Left ventricle myocardium inferior (tissue), 1 donor: ENCODE measurements at regions not wholly inside any gene's neighbourhood (a gene's known extent, or its start where the extent isn't known, plus 50 kb on each side); places are given as distances from the start of the nearest gene placed in this dataset.
"Not testable (repeated sequence)": the region's sequence is repeated elsewhere in the genome, so short reads cannot be mapped to it uniquely, and the experiment has no call there.

Experiments
- DNase-seq: peaks from one replicate; pipeline ENCODE4 v3.0.0-alpha.2; 2020
- H3K27ac ChIP-seq: fragments of 200-600 bp; replicated peaks from 2 replicates; pipeline ENCODE4 v1.8.0; 2021
- H3K27me3 ChIP-seq: fragments of 200-600 bp; 2 replicates; pipeline ENCODE4 v1.8.0; 2021; ENCODE audit warnings: low read depth
- H3K36me3 ChIP-seq: fragments of 200-600 bp; 2 replicates; pipeline ENCODE4 v1.8.0; 2021
- H3K4me1 ChIP-seq: fragments of 200-600 bp; 2 replicates; pipeline ENCODE4 v1.8.0; 2021
- H3K4me3 ChIP-seq: fragments of 200-600 bp; 2 replicates; pipeline ENCODE4 v1.8.0; 2021; ENCODE audit warnings: mild to moderate bottlenecking, moderate library complexity
- H3K9me3 ChIP-seq: fragments of 200-600 bp; replicated peaks from 2 replicates; pipeline ENCODE4 v1.8.0; 2021
- intact Hi-C: fragments of 100-400 bp; cut with micrococcal nuclease; formaldehyde crosslinking; loops from one replicate; pipeline ENCODE4 v1.11.0; 2022
- TF ChIP-seq, protein P1 (sequence below): fragments of 200-600 bp; IDR thresholded peaks from 2 replicates; pipeline ENCODE4 v1.8.0; 2021; ENCODE audit warnings: antibody characterized with exemption, mild to moderate bottlenecking, borderline replicate concordance
- donor health status: DM: no; HTN: yes; CAD: no; lungs with severe emphysema.

DNA sequence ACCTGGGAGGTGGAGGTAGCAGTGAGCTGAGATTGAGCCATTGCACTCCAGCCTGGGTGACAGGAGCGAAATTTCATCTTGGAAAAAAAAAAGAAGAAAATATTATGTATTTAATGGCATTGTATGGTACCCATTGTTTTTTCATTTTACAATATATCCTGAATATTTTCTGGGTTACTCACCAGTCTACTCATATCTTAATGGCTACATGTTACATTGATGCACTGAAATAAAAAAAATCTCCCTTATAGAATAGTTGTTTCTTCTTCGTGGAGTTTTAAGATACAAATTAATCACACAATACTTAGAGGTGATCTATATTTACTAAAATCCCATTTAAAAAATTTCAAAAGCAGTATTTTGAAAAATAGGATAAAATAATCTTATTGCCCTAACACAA is 66.3 kb upstream of the XPO1 start:
- Histone ChIP-seq H3K27me3 (no peaks in the 10 kb centered on the region), H3K4me1 (no peaks in the 10 kb centered on the region), H3K36me3 (no peaks in the 10 kb centered on the region), H3K4me3 (no peak overlapping the region), H3K9me3 (no peaks in the 10 kb centered on the region), H3K27ac (no peak overlapping the region)
- intact Hi-C loops, result no loop called here
- DNase-seq, result no peak
- TF ChIP-seq, protein P1, sequence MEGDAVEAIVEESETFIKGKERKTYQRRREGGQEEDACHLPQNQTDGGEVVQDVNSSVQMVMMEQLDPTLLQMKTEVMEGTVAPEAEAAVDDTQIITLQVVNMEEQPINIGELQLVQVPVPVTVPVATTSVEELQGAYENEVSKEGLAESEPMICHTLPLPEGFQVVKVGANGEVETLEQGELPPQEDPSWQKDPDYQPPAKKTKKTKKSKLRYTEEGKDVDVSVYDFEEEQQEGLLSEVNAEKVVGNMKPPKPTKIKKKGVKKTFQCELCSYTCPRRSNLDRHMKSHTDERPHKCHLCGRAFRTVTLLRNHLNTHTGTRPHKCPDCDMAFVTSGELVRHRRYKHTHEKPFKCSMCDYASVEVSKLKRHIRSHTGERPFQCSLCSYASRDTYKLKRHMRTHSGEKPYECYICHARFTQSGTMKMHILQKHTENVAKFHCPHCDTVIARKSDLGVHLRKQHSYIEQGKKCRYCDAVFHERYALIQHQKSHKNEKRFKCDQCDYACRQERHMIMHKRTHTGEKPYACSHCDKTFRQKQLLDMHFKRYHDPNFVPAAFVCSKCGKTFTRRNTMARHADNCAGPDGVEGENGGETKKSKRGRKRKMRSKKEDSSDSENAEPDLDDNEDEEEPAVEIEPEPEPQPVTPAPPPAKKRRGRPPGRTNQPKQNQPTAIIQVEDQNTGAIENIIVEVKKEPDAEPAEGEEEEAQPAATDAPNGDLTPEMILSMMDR, result no peak

DNA sequence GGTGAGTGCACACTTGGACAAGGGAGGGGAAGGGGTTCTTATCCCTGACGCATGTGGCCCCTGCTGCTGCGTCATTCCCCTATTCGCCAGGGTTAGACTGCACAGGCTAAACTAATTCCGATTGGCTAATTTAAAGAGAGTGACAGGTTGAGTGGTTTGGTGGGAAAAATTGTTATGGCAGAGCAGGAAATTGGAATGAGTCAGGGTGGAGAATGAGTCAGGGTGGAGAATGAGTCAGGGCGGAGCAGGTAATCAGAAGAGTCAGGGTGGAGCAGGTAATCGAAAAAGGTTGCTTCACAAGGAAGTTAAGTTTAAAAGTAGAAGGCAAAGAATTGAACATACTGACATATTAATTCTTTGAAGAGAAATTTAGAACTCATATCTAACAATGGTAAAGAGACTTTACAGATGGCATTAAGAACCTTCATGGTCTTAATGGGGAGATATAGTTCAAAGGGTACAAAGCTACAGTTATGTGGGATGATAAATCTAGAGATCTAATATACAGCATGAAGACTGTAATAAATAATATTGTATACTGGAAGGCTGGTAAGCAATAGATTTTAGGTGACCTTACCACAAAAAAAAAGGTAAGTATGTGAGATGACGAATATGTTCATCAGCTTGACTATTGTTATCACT is 60.5 kb upstream of the XPO1 start:
- DNase-seq, H3K27ac ChIP-seq, H3K9me3 ChIP-seq, H3K4me3 ChIP-seq, H3K4me1 ChIP-seq, H3K36me3 ChIP-seq, intact Hi-C loops, H3K27me3 ChIP-seq: not testable (repeated sequence)

DNA sequence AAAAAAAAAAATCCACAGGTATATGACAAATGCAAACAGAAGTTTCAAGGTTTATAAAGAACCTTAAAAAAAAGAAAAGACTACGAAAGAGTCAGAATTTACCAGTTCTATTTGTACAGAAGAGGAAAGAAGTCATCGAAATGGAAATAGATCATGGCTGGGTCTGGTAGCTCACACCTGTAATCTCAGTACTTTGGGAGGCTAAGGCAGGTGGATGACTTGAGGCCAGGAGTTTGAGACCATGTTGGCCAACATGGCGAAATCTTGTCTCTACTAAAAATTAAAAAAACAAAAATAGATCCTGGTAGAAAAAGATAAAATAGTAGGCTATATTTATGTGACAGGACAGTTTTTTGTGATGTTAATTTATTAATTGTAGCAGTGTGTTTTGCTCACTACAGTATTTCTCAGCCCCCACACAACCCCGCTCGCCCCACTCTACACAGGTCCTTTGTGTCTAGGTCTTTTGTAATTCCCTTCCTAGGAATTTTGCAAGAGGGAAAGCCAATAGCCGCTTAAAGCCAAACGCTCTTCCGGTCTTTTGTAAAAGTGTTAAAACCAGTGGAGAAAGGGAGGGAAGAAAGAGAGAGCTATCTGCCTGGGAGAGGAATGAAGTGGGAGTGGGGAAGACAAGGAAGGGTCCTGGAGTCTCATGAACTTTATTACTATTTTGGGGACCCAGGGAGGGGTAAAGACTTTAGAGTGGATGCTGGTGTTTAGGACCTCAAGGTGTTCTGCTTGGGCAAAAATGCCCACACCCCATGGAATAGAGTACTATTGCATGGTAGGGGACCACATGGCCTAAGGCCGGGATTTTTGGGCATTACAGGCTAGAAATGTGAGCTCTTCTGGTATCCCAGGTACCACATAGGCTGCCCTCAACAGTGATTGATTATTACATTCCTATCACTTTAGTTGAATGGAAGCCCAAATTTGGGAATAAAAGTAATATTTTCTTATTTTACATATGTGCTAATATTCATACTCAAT is 59.4 kb upstream of the XPO1 start:
- no peaks in the 10 kb centered on the region for H3K36me3 ChIP-seq
- H3K4me3 ChIP-seq, result no peak overlapping the region
- intact Hi-C loops, result no loop called here
- H3K4me1 ChIP-seq, result no peaks in the 10 kb centered on the region
- H3K9me3 ChIP-seq, result peaks cover 10% of the 10 kb centered on the region
- DNase-seq, result no peak
- no peaks in the 10 kb centered on the region for H3K27me3 ChIP-seq
- no peak overlapping the region for H3K27ac ChIP-seq
- TF ChIP-seq, protein P1, result no peak

DNA sequence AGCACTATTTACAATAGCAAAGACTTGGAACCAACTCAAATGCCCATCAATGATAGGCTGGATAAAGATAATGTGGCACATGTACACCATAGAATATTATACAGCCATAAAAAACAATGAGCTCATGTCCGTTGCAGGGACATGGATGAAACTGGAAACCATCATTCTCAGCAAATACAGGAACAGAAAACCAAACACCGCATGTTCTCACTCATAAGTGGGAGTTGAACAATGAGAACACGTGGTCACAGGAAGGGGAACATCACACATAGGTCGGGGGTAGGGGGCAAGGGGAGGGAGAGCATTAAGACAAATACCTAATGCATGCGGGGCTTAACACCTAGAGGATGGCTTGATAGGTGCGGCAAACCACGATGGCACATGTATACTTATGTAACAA is 56.0 kb upstream of the XPO1 start:
- H3K4me1 ChIP-seq, intact Hi-C loops, H3K4me3 ChIP-seq, H3K27ac ChIP-seq, H3K27me3 ChIP-seq, DNase-seq, H3K9me3 ChIP-seq, H3K36me3 ChIP-seq: not testable (repeated sequence)

DNA sequence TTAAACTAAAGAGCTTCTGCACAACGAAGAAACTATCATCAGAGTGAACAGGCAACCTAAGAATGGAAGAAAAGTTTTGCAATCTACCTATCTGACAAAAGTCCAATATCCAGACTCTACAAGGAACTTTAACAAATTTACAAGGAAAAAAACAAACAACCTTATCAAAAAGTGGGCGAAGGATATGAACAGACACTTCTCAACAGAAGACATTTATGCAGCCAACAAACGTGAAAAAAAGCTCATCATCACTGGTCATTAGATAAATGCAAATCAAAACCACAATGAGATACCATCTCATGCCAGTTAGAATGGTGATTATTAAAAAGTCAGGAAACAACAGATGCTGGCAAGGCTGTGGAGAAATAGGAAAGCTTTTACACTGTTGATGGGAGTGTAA is 55.5 kb upstream of the XPO1 start:
- H3K4me1 ChIP-seq, H3K36me3 ChIP-seq, H3K27me3 ChIP-seq, H3K9me3 ChIP-seq, H3K4me3 ChIP-seq, intact Hi-C loops, DNase-seq, H3K27ac ChIP-seq: not testable (repeated sequence)

DNA sequence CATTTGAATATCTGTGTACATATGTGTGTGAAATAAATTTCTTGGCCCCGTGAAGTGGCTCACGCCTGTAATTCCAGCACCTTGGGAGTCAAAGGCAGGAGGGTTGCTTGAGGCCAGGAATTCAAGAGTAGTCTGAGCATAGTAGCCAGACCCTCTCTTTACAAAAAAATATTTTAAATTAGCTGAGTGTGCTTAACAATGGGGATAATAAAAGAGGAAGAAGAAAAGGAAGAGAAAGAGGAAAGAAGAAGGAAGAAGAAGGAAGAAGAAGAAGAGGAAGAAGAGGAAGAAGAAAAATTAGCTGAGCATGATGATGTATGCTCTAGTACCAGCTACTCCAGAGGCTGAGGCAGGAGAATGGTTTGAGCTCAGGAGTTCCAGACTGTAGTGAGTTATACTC is 52.1 kb upstream of the XPO1 start:
- Histone ChIP-seq H3K9me3 (peaks cover 10% of the 10 kb centered on the region), H3K27ac (no peak overlapping the region), H3K4me3 (no peak overlapping the region), H3K36me3 (no peaks in the 10 kb centered on the region), H3K27me3 (no peaks in the 10 kb centered on the region), H3K4me1 (no peaks in the 10 kb centered on the region)
- no peak for DNase-seq
- TF ChIP-seq, protein P1, result no peak
- intact Hi-C loops, result no loop called here

DNA sequence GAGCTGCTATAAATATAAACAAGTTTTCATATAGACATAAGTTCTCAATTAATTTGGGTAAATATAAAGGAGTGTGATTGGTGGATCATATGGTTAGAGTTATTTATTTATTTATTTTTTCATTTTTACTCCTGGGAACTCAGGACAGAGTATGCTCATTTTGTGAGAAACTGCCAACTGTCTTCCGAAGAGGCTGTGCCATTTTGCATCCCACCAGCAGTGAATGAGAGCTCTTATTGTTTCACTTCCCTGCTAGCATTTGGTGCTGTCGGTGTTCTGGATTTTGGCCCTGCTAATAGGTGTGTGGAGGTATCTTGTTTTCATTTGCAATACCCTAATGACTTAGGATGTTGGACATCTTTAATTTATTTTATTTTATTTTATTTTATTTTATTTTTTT is 50.4 kb upstream of the XPO1 start:
- no peaks in the 10 kb centered on the region for H3K27me3 ChIP-seq
- H3K4me1 ChIP-seq, result no peaks in the 10 kb centered on the region
- no peak for DNase-seq
- intact Hi-C loops, result no loop called here
- TF ChIP-seq, protein P1, result no peak
- no peak overlapping the region for H3K27ac ChIP-seq
- no peaks in the 10 kb centered on the region for H3K36me3 ChIP-seq
- H3K9me3 ChIP-seq, result peaks cover 7% of the 10 kb centered on the region
- H3K4me3 ChIP-seq, result no peak overlapping the region
